RWPE1 (cell line): ENCODE measurements at regions not wholly inside any gene's neighbourhood (a gene's known extent, or its start where the extent isn't known, plus 50 kb on each side); places are given as distances from the start of the nearest gene placed in this dataset.

ENCODE experiments used
- CTCF ChIA-PET: fragments of 350-600 bp; sonication (Branson Sonifier 250); formaldehyde crosslinking; extraction: SDS; loops from one replicate; lab custom pipeline; 2021; lab: Yijun Ruan, JAX
- POLR2A ChIA-PET: fragments of 400-600 bp; formaldehyde crosslinking; extraction: SDS; loops from one replicate; lab custom pipeline; 2020; ENCODE audit warnings: antibody characterized with exemption; ENCODE audit not compliant: low non-redundant PET; lab: Yijun Ruan, JAX
- DNase-seq: peaks from one replicate; pipeline ENCODE4 v3.0.0; 2012; ENCODE audit warnings: low spot score
- H3K27ac ChIP-seq: fragments of 450-650 bp; 2 replicates; pipeline ENCODE4 v1.5.1; 2017
- CTCF ChIP-seq: fragments of 450-650 bp; conservative IDR thresholded peaks from 2 replicates; pipeline ENCODE4 v1.5.1; 2017; ENCODE audit warnings: low read depth, mild to moderate bottlenecking

- ChIA-PET CTCF (interaction anchor here (0.5 to 0.8 kb wide), 3 partner anchors 24 to 803 kb away, joined by 3 to 4 read pairs (median 4); no protein-coding TSS in a partner anchor), POLR2A (no interaction called here)
- no peak for DNase-seq
- no peak overlapping the region for H3K27ac ChIP-seq
- no peak for TF ChIP-seq CTCF
Measured at GRCh38 chr10:78850644-78851435, 217.9 kb upstream of the ZMIZ1 start.

- TF ChIP-seq CTCF: no peak
- no peak for DNase-seq
- CTCF ChIA-PET: interaction anchor here (0.6 to 0.7 kb wide), 2 partner anchors 57 to 227 kb away, joined by 3 to 5 read pairs; no protein-coding TSS in a partner anchor
- no peak overlapping the region for H3K27ac ChIP-seq
- POLR2A ChIA-PET: no interaction called here
Measured at GRCh38 chr10:78851647-78852046, 217.1 kb upstream of the ZMIZ1 start.

- H3K27ac ChIP-seq: no peak overlapping the region
- POLR2A ChIA-PET: no interaction called here
- CTCF ChIA-PET: interaction anchor here (0.6 to 0.7 kb wide), 3 partner anchors 58 to 228 kb away, joined by 3 to 5 read pairs (median 4); no protein-coding TSS in a partner anchor
- DNase-seq: no peak
- no peak for TF ChIP-seq CTCF
Measured at GRCh38 chr10:78852466-78853240, 216.1 kb upstream of the ZMIZ1 start.

- TF ChIP-seq CTCF: no peak
- CTCF ChIA-PET: no interaction called here
- no peak overlapping the region for H3K27ac ChIP-seq
- no peak for DNase-seq
- POLR2A ChIA-PET: no interaction called here
Measured at GRCh38 chr10:78853864-78854263, 214.9 kb upstream of the ZMIZ1 start.

GRCh38 chr10:78856421-78856820 lies 212.3 kb upstream of the ZMIZ1 start:
- ChIA-PET POLR2A (no interaction called here), CTCF (interaction anchor here (1.1 kb wide), 1 partner anchor 118 kb away, joined by 3 read pairs; no protein-coding TSS in a partner anchor)
- no peak overlapping the region for H3K27ac ChIP-seq
- TF ChIP-seq CTCF: no peak
- DNase-seq: no peak

GRCh38 chr10:78857193-78857592 lies 211.6 kb upstream of the ZMIZ1 start:
- ChIA-PET POLR2A (interaction anchor here (0.6 kb wide), 1 partner anchor 132 kb away, joined by 3 read pairs; no protein-coding TSS in a partner anchor), CTCF (no interaction called here)
- TF ChIP-seq CTCF: no peak
- H3K27ac ChIP-seq: no peak overlapping the region
- no peak for DNase-seq
